ENCODE measurements at regions not wholly inside any gene's neighbourhood (a gene's known extent, or its start where the extent isn't known, plus 50 kb on each side); places are given as distances from the start of the nearest gene placed in this dataset.

- ChIA-PET POLR2A (no interaction called here), CTCF (no interaction called here)
Observed at GRCh38 chr12:69019910-69020309, 86.9 kb upstream of the CPM start.

GRCh38 chr12:69022674-69023073, 89.7 kb upstream of the CPM start:
- H3K9me3 ChIP-seq (ENCODE audit: control insufficient read depth, insufficient read depth, low read length) = no peaks in the 10 kb centered on the region
- H3K4me3 ChIP-seq (ENCODE audit: low read depth, low read length) = no peak overlapping the region
- no peak for DNase-seq (ENCODE audit: low read depth, low spot score)
- ChIA-PET POLR2A (no interaction called here), CTCF (no interaction called here)
- no peaks in the 10 kb centered on the region for H3K27me3 ChIP-seq (ENCODE audit: control insufficient read depth, insufficient read depth, low read length)
- TF ChIP-seq CTCF (IDR thresholded peaks at IDR 0.05; ENCODE audit: low read depth, low read length) = no peak
- no peak overlapping the region for H3K27ac ChIP-seq (ENCODE audit: low read depth, low read length)

More at GRCh38 chr12:69019910-69020309, 86.9 kb upstream of the CPM start:
- Histone ChIP-seq H3K9me3 (ENCODE audit: control insufficient read depth, insufficient read depth, low read length) (no peaks in the 10 kb centered on the region), H3K27me3 (ENCODE audit: control insufficient read depth, insufficient read depth, low read length) (no peaks in the 10 kb centered on the region), H3K27ac (ENCODE audit: low read depth, low read length) (no peak overlapping the region), H3K4me3 (ENCODE audit: low read depth, low read length) (no peak overlapping the region)
- no peak for TF ChIP-seq CTCF (IDR thresholded peaks at IDR 0.05; ENCODE audit: low read depth, low read length)
- DNase-seq (ENCODE audit: low read depth, low spot score) = no peak

GRCh38 chr12:69023840-69024239, 90.9 kb upstream of the CPM start:
- Histone ChIP-seq H3K4me3 (ENCODE audit: low read depth, low read length) (no peak overlapping the region), H3K27me3 (ENCODE audit: control insufficient read depth, insufficient read depth, low read length) (no peaks in the 10 kb centered on the region), H3K27ac (ENCODE audit: low read depth, low read length) (no peak overlapping the region), H3K9me3 (ENCODE audit: control insufficient read depth, insufficient read depth, low read length) (no peaks in the 10 kb centered on the region)
- ChIA-PET CTCF (no interaction called here), POLR2A (no interaction called here)
- no peak for DNase-seq (ENCODE audit: low read depth, low spot score)
- TF ChIP-seq CTCF (IDR thresholded peaks at IDR 0.05; ENCODE audit: low read depth, low read length) = no peak

- Histone ChIP-seq H3K27me3 (ENCODE audit: control insufficient read depth, insufficient read depth, low read length) (no peaks in the 10 kb centered on the region), H3K9me3 (ENCODE audit: control insufficient read depth, insufficient read depth, low read length) (no peaks in the 10 kb centered on the region), H3K4me3 (ENCODE audit: low read depth, low read length) (no peak overlapping the region), H3K27ac (ENCODE audit: low read depth, low read length) (no peak overlapping the region)
- POLR2A ChIA-PET = no interaction called here
- CTCF ChIA-PET = no interaction called here
- no peak for DNase-seq (ENCODE audit: low read depth, low spot score)
- TF ChIP-seq CTCF (IDR thresholded peaks at IDR 0.05; ENCODE audit: low read depth, low read length) = no peak
Observed at GRCh38 chr12:69024413-69024812, 91.4 kb upstream of the CPM start.

- DNase-seq (ENCODE audit: low read depth, low spot score) = no peak
- no peak for TF ChIP-seq CTCF (IDR thresholded peaks at IDR 0.05; ENCODE audit: low read depth, low read length)
- no peaks in the 10 kb centered on the region for H3K9me3 ChIP-seq (ENCODE audit: control insufficient read depth, insufficient read depth, low read length)
- H3K27me3 ChIP-seq (ENCODE audit: control insufficient read depth, insufficient read depth, low read length) = no peaks in the 10 kb centered on the region
- CTCF ChIA-PET = no interaction called here
- no peak overlapping the region for H3K27ac ChIP-seq (ENCODE audit: low read depth, low read length)
- POLR2A ChIA-PET = no interaction called here
- H3K4me3 ChIP-seq (ENCODE audit: low read depth, low read length) = no peak overlapping the region
Observed at GRCh38 chr12:69024907-69025306, 91.9 kb upstream of the CPM start.

Data from AG04450 (cell line).